GM21786 (cell line): ENCODE measurements at regions not wholly inside any gene's neighbourhood (a gene's known extent, or its start where the extent isn't known, plus 50 kb on each side); places are given as distances from the start of the nearest gene placed in this dataset.
"Not testable (repeated sequence)": the region's sequence is repeated elsewhere in the genome, so short reads cannot be mapped to it uniquely, and the experiment has no call there.

Source experiments
- ATAC-seq: cut with Tn5 transposase; IDR thresholded peaks from one replicate; pipeline ENCODE4 v1.9.1; 2021; ENCODE audit not compliant: unreplicated experiment

GRCh38 chr21:33994373-33994772 lies 78.8 kb upstream of the ATP5PO start:
- ATAC-seq, result no peak

- no peak for ATAC-seq
These were observed 78.0 kb upstream of the ATP5PO start for GRCh38 chr21:33993286-33994231.

GRCh38 chr21:33992412-33992811 lies 76.8 kb upstream of the ATP5PO start:
- not testable (repeated sequence) for ATAC-seq

GRCh38 chr21:33991133-33991532 lies 75.5 kb upstream of the ATP5PO start:
- ATAC-seq, result no peak

GRCh38 chr21:33989440-33989839 lies 73.8 kb upstream of the ATP5PO start:
- no peak for ATAC-seq

GRCh38 chr21:33988237-33989017 lies 72.8 kb upstream of the ATP5PO start:
- no peak for ATAC-seq

GRCh38 chr21:33987461-33987860 lies 71.9 kb upstream of the ATP5PO start:
- ATAC-seq, result no peak

- ATAC-seq, result no peak
These were observed 69.8 kb upstream of the ATP5PO start for GRCh38 chr21:33985117-33986050.

- no peak for ATAC-seq
These were observed 68.4 kb upstream of the ATP5PO start for GRCh38 chr21:33984021-33984481.

GRCh38 chr21:33981391-33982101 lies 65.9 kb upstream of the ATP5PO start:
- no peak for ATAC-seq

GRCh38 chr21:33980276-33980916 lies 64.8 kb upstream of the ATP5PO start:
- no peak for ATAC-seq

GRCh38 chr21:33978585-33978984 lies 63.0 kb upstream of the ATP5PO start:
- no peak for ATAC-seq

GRCh38 chr21:33977721-33978369 lies 62.2 kb upstream of the ATP5PO start:
- ATAC-seq, result no peak

GRCh38 chr21:33977017-33977720 lies 61.6 kb upstream of the ATP5PO start:
- no peak for ATAC-seq

- peak; percentile 50 for ATAC-seq
These were observed 60.7 kb upstream of the ATP5PO start for GRCh38 chr21:33976082-33977016.

- ATAC-seq, result peak; percentile 85
These were observed 60.0 kb upstream of the ATP5PO start for GRCh38 chr21:33975548-33976081.
